GM12874 (cell line): ENCODE measurements at regions not wholly inside any gene's neighbourhood (a gene's known extent, or its start where the extent isn't known, plus 50 kb on each side); places are given as distances from the start of the nearest gene placed in this dataset.

ENCODE experiments used
- CTCF ChIP-seq: IDR thresholded peaks from 2 replicates; pipeline ENCODE4 v1.5.1; 2011; ENCODE audit warnings: low read depth, mild to moderate bottlenecking, control low read depth, low read length, moderate library complexity; ENCODE audit not compliant: insufficient read depth

- TF ChIP-seq CTCF = no peak
These were observed 205.8 kb downstream of the INSIG2 start for GRCh38 chr2:118294063-118294462.

GRCh38 chr2:118292991-118293390, 204.7 kb downstream of the INSIG2 start:
- TF ChIP-seq CTCF = no peak

- no peak for TF ChIP-seq CTCF
These were observed 203.1 kb downstream of the INSIG2 start for GRCh38 chr2:118291251-118291880.

GRCh38 chr2:118290411-118291250, 202.4 kb downstream of the INSIG2 start:
- TF ChIP-seq CTCF = no peak

GRCh38 chr2:118279005-118279404, 190.7 kb downstream of the INSIG2 start:
- TF ChIP-seq CTCF = no peak

GRCh38 chr2:118278046-118278445, 189.8 kb downstream of the INSIG2 start:
- TF ChIP-seq CTCF = no peak

- no peak for TF ChIP-seq CTCF
These were observed 186.7 kb downstream of the INSIG2 start for GRCh38 chr2:118274841-118275510.
